ENCODE measurements at regions not wholly inside any gene's neighbourhood (a gene's known extent, or its start where the extent isn't known, plus 50 kb on each side); places are given as distances from the start of the nearest gene placed in this dataset.

GRCh38 chr13:23992781-23993679 is 95.7 kb upstream of the C1QTNF9B start:
- TF ChIP-seq CTCF (IDR thresholded peaks at IDR 0.05), result no peak
- no peak for TF ChIP-seq POLR2A (IDR thresholded peaks at IDR 0.05)
